ENCODE measurements at regions not wholly inside any gene's neighbourhood (a gene's known extent, or its start where the extent isn't known, plus 50 kb on each side); places are given as distances from the start of the nearest gene placed in this dataset.

DNA sequence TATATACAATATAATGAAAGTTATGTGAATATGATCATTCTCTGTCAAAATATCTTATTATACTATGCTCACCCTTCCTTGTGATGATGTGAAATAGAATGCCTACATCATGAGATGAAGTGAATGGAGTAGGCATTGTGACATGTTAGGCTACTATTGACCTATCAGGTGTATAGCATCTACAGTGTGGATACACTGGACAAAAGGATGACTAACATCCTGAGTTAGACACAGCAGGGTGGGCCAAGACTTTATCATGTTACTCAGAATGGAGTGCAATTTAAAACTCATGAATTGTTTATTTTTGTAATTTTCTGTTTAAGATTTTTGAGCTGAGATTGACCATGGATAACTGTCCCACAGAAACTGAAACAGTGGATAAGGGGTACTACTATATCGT, 53.4 kb upstream of the NAV3 start:
- DNase-seq: no peak

DNA sequence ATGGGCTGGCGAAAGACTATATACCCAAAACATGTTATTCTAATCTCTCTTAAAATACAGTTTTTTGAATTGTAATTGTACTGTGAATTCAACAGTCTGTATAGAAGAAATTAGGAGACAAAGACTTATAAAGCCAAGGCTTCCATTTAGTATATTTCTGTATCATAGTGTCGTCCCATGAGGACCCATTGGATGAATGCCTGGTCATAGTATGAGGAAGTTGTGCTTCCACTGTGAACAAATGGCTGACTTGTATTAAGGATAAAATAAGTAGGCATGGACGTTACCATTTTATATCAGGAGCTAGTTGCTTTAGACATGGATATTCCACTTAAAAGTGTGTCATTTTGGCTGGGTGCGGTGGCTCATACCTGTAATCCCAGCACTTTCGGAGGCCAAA, 55.9 kb upstream of the NAV3 start:
- no peak for DNase-seq

DNA sequence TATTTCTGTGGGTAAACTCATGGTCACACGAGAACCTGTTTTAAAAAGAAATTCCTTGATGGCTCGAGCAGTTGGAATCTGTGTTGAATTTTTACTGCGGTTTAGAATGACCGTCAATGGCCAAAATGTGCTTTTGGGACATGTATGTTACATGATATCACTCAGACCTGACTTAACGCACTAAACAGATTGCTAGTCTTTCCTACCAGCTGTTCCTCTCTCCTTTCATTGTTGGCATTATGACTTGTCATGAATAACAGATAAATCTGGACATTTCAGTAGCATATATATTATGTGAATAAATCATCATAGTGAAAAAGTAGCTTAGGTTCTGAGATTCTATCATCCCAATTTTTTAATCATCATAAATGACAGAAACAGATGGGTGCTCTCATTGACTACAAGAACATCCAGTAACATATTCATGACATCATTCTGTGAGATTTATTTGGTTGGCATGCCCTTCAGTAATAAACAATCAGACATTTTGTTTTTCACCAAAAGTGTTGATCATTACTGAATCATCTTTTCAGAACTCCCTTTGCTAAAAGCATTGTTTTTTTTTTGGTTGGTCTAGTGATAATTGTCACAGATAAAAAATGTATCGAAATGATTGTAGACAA, 57.9 kb upstream of the NAV3 start:
- peak; percentile 15 to 54 for DNase-seq

DNA sequence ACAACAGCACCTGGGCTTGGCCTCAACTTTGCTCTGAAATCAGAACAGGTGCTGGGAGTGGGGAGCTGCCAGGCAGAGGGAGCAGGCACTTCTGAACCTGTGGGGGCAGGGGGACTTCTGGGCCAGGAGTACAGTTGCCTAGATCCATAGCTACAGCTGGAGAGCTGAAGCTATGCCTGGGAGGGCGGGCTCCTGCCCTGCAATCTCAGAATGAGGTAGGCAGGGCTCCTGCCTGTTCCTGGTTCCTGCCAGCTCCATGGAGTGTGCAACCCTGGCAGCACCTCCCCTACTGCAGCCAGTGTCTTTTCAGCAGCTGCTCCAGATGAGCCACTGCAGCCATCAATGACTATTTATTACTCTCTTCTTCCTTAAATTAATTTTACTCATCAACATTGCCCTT, 62.1 kb upstream of the NAV3 start:
- no peak for DNase-seq

DNA sequence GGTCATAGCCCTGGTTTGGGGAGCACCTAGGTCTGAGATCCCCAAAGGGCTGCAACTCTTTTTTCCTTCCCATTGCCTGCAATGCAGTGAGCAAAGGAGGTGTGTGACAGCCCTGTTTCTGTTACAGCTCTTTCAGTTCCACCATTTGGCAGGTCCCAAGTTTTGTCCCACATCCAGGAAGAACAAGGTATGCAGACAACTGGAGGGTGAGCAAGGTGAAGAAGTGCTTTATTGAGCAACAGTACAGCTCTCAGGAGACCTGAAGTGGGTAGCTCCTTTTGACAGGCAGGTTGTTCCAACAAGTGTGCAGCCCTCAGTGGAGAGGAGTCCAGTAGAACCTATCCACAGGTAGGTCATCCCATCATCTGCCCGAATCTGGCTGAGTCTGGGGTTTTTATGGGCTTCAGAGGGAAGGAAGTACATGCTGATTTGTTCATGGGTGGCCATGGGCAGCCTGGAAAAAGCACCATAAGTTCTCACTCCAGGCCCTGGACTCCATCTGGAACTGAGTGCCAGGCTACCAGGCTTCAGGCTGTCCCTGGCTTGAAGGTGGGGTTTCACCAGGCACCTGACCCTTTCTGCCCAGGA, 62.8 kb upstream of the NAV3 start:
- no peak for DNase-seq

DNA sequence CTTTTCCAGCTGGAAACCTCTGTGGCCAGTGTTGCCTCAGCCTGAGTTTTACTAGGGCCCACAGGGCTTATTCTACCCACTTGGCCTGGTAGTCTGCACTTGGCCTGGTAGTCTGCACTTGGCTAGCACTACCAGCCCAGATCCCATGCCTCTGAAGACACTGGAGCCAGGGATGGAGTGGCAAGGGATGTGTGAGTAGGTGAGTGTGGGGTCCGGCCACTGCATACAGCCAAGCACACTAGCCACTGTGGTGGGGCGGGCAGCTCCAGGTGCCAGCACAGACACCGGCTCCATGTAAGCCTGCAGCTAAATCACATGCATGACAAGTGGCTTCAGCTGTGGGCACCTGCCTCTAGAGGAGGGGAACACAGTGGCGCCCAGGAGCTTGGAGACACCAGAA, 63.4 kb upstream of the NAV3 start:
- DNase-seq: no peak

DNA sequence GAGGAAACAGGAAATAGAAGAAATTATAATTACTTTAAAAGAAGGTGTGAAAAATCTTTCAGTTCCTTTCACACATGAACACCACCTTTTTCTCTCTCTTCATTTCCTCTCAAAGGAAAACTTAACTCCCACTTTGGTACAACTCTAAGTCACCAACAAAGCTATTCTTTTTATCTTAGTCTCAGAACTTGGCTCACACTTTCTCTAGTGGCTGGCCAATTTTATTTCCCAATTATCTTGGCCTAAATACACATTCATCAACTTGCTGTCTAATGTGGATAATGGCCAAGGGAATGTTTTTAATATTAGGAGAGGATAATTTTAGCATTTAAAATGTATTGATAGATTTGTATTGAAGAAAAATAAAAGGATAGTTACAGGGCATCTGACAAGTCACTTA, 64.5 kb upstream of the NAV3 start:
- DNase-seq: peak; percentile 19 to 43

DNA sequence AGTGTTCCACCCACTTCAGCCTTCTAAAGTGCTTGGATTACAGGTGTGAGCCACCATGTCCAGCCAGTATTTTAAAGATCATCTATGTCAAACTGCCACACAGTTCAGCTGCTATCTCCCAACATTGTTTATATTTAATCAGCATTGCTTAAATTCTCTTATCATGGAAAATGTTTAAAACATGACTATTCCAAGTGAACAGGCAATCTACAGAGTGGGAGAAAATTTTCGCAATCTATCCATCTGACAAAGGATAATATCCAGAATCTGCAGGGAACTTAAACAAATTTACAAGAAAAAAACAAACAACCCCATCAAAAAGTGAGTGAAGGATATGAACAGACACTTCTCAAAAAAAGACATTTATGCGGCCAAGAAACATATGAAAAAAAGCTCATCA, 69.4 kb upstream of the NAV3 start:
- no peak for DNase-seq

DNA sequence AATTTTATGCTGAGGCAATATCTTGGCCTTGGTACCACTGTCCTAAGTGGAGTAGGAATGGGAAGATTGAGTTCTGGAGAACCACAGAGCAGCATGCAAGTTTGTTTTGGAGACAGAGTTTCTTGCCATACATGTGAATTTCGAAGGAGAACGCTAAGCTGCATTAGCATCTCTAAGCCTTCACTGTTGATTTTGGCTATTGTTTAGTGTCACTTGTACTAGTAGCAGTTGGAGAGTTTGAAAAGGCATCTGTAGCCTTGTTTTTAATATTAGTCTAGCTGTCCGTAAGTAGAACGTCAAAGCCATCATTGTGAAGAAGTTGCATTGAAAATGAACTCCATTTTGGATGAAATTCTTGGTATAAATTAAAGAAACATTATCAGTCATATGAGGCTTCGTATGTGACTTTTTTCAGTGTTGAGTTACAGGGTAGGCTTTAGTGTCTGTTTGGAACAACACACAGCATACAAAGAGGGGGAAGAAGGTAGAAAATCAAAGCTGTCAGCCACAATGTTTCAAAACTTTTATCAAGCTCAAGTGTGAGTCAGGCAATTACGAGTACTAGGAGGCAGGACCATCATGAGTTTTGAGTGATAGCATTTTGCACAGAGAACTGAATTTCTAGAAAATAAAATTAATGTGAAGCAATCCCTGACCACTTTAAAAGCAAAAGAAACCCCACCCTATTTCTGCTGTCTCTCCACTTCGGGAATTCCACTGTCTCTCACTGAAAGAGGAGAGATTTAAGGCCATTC, 70.2 kb upstream of the NAV3 start:
- DNase-seq: no peak

DNA sequence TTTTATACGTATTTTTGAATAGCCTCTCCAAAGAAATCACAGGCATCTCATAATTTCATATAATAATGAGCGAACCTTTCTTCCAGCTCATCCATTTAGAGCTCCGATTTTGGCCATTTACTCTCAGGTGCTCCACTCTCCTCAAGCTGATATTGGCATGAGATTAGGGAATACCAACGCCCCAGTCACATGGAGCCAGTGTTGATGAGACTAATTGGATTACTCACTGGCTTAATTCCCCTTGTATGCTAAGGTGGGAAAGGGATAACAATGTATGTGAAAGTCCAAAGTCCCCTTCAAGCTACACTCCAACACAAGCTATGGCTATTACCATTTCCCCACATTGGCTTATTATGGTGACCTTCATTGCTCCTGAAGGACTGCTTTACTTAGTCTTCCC, 76.6 kb upstream of the NAV3 start:
- no peak for DNase-seq

DNA sequence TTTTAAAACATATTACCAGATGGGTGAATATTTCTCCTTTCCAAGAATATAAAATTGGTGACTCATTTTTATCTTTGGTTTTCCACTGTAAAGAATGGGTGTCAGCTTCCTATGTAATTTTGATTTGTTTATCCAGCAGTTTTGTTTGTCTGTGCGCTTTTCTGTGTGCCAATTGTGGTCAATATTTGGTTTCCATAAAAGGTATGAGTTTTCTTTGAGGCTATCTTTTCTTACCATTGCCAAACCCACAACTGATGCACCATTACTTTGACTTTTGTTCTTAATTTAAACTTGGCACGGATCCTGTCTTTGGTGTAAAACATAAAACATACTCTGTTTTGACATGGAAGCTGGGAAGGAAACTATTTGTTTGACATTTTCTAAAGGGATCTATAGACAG, 78.8 kb upstream of the NAV3 start:
- DNase-seq: peak in 1 of 2 experiments; percentile 50

DNA sequence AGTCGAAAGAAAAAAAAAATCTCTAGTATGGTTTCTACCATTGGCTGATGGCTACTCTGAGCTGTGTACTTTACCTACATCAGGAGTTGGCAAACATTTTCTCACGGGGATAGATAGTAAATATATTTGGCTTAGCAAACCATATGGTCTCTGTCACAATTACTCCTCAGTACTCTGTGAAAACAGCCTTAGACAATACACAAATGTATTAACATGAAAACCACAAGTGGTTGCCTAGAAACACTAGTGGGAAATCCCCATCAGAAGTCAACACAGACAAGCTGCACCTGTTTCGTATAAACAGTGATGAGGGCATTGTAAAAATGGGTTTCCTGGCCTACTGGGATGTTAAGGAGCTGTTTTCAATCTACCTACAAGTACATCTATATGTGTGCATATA, 84.6 kb upstream of the NAV3 start:
- DNase-seq: no peak

DNA sequence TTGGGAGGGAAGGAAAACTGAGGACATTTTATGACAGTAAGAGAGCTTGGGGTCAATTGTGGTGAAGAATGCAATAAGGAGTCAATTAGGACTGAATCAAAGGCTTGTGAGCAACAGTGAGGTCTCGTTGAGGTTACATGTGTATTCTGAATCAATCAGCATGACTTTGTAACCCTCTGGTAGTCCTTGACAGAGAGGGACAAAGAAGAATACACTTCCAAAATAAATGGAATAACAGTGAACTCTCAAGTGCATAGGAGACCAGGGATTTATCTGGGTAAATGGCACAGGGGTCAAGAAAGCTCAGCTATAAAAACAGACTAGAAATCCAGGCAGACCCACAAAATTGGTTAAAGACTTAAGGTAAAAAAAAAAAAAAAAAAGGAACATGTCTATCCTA, 85.1 kb upstream of the NAV3 start:
- DNase-seq: no peak

DNA sequence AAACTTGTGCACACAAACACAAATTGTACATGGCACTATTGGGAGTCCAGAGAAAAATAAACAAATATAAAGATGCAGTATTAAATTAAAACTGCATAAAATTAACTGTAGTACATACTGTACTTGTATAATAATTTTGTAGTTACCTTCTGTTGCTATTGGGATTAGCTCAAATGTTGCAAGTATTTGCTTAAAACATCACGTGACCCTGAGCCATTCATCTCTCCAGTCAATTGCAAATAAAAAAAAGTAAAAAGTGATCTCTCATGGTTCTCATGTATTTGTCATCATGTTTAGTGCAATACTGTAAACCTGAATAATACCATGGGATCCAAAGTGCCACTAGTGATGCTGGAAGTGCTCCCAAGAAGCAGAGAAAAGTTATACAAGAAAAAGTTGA, 88.1 kb upstream of the NAV3 start:
- no peak for DNase-seq

DNA sequence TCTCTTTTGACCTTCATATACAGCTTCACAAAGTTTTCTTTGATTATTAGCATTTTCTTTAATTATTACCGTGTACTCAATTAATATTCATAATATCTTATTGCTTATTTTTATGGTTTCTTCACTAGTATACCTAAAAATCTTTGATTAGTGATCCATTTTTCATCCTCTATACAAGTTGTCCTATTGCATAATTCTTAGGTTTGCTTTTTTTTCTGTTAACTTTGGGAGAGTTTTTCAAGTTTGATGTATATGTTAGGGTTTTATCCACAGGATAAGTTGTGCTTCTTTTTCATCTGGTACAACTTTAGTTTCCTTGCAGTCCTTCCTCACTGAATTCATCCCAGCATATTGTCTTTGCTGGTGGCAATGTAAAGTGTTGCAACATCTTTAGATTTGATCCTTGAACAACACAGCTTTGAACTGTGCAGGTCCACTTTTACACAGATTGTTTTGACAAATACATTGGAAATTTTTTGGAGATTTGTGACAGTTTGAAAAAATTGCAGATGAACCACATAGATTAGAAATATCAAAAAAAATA, 88.6 kb upstream of the NAV3 start:
- no peak for DNase-seq

DNA sequence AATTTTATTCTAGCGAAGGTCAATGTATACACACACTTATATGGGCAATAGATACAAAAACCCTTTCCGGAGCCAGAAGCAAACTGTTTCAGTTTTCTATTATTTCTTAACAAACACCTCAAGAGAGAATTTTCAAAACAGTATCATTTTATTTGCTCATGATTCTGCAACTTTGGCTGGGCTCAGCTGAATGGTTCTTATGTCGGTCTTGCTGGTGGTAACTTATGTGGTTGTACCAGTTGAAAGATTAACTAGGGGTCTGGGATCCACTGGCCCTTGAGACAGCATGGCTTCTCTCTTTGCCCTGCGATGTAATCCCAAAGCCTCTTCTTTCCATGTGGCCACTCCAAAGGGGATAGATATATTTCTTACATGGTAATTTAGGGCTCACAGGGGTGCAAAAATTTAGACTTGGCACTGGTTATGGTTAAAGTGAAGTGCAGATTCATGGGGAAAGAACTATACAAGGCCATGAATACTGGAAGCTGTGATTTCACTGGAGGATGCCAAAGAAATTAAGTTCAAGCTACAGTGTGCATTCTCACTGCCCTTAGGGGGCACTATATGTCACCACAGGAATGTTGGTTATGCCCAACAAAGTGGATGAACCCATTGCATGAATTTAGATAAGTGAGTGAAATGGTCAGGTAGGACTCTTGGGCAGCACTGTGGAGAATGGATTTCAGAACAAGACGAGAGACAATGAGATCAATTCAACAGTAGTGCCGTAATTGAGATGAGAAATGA, 94.3 kb upstream of the NAV3 start:
- DNase-seq: no peak

DNA sequence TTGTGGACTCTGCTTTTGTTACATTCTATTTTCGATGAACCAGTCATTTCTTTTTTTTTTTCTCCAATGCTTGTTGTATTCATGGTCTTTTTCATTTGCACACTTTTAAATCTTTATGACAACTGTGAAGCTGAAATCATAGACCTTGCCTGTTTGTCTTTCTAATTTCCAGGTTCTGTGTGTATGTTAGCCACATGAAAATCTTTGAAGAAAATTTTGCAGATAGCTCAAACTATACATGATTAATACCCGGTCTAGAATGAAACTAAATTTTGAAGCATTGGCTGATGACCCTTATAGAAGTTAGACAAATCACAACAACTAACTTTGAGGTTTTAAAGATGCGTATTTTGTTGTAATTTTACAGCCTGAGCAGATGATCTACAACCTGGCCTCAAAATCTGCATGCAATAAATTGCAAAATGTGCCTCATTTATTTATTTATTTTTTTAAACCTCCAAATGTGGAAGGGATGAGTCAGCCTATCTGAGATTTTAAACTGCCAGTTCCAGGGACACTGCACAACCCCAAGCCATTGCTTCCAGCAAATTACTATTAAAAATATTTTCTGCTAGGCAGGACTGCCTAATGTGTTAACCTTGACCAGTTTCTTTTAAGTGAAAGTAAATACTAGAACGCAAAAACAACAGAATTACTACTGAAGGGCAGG, 96.3 kb upstream of the NAV3 start:
- DNase-seq: no peak

DNA sequence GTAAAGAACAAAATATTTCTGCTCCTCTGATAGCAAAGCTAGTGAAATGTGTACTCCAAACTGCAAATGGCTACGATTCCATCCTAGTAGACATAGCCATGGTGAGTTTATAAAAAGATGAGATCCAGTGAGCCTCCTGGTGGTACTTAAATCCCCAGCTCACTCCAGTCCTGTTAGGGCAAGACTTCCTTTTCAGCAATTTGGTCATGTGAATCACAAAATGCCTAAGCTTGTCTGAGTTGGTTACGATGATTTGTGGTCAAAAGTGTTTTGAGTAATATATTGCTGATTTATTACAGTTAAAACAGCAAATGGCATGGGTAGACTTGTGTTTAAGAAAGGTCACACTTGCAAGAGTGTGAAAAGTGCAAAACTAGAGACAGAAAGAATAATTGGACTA, 102.7 kb upstream of the NAV3 start:
- no peak for DNase-seq

DNA sequence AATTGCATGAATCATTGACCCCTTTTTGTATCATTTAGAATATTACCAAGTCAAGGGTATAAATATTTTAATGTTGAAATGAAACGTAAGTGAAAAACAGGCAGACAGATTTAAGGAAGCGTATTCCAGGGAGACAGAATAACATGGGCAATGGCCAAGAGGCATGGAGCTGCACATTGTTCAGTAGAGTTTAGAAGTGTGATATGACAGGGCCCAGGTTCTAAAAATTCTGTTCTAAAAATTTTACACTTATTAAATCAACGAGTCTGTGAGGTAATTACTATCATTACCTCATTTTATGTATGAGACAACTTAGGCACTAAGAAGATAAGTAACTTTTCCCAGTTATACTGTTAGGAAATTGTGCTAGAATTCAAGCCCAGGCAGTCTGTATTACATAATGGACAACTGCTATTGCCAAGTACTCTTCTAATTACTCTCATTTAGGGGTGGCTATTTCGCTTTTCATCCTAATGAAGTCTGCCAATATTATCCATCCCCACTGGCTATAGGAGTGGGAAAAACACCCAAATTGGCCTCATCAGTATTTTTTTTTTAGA, 103.2 kb upstream of the NAV3 start:
- DNase-seq: no peak

DNA sequence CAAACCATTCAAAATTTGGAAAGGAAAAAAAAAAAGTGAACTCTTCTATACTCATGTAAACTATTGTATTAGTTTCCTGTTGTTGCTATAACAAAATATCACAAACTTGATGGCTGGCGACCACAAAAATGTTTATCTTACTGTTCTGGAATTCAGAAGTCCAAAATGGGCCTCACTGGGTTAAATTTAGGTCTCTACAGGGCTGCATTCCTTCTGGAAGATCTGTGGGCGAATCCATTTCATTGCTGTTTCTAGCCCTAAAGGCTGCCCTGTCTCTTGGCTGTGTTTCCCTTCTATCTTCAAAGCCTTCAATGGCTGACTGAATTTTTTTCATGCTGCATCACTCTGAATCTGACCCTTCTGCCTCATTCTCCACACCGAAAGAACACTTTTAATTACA, 105.1 kb upstream of the NAV3 start:
- DNase-seq: no peak

DNA sequence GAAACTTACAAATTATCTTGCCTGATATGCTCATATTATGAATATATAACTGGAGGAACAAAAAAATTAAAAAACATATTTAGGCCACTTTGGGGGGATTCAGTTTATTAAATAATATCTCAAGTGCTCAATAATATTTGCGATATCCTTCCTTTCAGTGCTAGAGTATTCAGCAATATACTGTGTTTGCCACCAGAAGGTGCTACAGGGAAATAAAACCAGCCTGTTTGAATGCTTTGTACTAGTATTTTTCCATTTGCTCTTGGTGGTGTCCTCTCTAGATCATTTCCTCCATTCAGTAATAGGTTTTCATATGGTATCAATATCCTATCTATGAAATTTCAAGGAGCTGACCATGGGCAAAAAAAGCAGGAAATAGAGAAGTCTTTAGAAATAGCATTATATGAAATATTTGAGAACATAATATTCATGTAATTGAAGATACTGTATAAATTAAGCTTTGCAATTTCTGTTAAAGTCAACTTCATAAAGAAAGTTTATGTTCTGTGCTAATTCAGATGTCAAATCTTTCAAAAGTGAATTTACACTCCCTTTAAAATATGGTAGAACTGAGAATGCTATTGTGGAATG, 106.2 kb upstream of the NAV3 start:
- DNase-seq: peak; percentile 46 to 71

DNA sequence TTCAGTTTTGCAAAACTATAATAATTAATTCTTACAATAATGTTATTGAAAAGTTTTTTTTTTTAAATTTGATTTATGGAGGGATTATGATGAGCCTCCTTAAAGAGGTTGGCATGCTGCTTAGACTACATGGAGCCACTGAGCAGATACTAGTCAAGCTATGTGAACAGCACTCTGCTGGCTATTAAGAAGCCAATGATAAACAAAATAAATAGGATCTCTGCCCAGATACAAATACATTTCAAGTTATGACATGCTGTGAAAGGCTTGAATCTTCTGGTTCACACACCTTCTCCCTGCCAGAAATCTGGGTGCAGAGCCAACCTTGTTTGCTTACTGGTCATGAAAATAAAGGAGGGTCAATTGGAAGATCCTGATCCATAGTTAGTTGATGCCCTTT, 107.4 kb upstream of the NAV3 start:
- peak; percentile 66 to 89 for DNase-seq

All from NCI-H446 (cell line).